ENCODE measurements at regions not wholly inside any gene's neighbourhood (a gene's known extent, or its start where the extent isn't known, plus 50 kb on each side); places are given as distances from the start of the nearest gene placed in this dataset.

GRCh38 chr12:76692846-76693245, 71.1 kb upstream of the ZDHHC17 start:
- Histone ChIP-seq H3K27ac (ENCODE audit: low read depth, low read length, poor library complexity, severe bottlenecking) (peak overlapping the region; percentile 75), H3K4me1 (ENCODE audit: insufficient read depth, low read length, poor library complexity, severe bottlenecking) (peaks cover 65% of the 10 kb centered on the region), H3K4me3 (ENCODE audit: low read depth, low read length, poor library complexity, severe bottlenecking) (no peak overlapping the region), H3K36me3 (ENCODE audit: insufficient read depth, low read length, poor library complexity, severe bottlenecking) (no peaks in the 10 kb centered on the region), H3K27me3 (replicated peaks; ENCODE audit: insufficient read depth, low read depth, low read length, poor library complexity) (no peaks in the 10 kb centered on the region), H3K9me3 (ENCODE audit: low read depth, low read length, poor library complexity, severe bottlenecking) (no peaks in the 10 kb centered on the region)
- TF ChIP-seq EZH2 (IDR thresholded peaks at IDR 0.05; ENCODE audit: borderline replicate concordance, low read depth, low read length, poor library complexity, severe bottlenecking) = no peak
- no peak for TF ChIP-seq CTCF (conservative IDR thresholded peaks at IDR 0.05; ENCODE audit: low read depth, low read length)
- intact Hi-C loops (cut with micrococcal nuclease; ENCODE audit: unreplicated experiment) = no loop called here
- no peak for DNase-seq (ENCODE audit: low spot score)
- BruUV-seq (replicated peaks) = no TSS peak
- ChIA-PET POLR2A (ENCODE audit: low non-redundant PET) (no interaction called here), CTCF (no interaction called here)

GRCh38 chr12:76694369-76694768, 69.5 kb upstream of the ZDHHC17 start:
- no TSS peak for BruUV-seq (replicated peaks)
- ChIA-PET POLR2A (ENCODE audit: low non-redundant PET) (no interaction called here), CTCF (no interaction called here)
- Histone ChIP-seq H3K4me1 (ENCODE audit: insufficient read depth, low read length, poor library complexity, severe bottlenecking) (peaks cover 55% of the 10 kb centered on the region), H3K27ac (ENCODE audit: low read depth, low read length, poor library complexity, severe bottlenecking) (no peak overlapping the region), H3K9me3 (ENCODE audit: low read depth, low read length, poor library complexity, severe bottlenecking) (no peaks in the 10 kb centered on the region), H3K4me3 (ENCODE audit: low read depth, low read length, poor library complexity, severe bottlenecking) (no peak overlapping the region), H3K27me3 (replicated peaks; ENCODE audit: insufficient read depth, low read depth, low read length, poor library complexity) (no peaks in the 10 kb centered on the region), H3K36me3 (ENCODE audit: insufficient read depth, low read length, poor library complexity, severe bottlenecking) (no peaks in the 10 kb centered on the region)
- no peak for TF ChIP-seq EZH2 (IDR thresholded peaks at IDR 0.05; ENCODE audit: borderline replicate concordance, low read depth, low read length, poor library complexity, severe bottlenecking)
- no peak for TF ChIP-seq CTCF (conservative IDR thresholded peaks at IDR 0.05; ENCODE audit: low read depth, low read length)
- intact Hi-C loops (cut with micrococcal nuclease; ENCODE audit: unreplicated experiment) = no loop called here
- DNase-seq (ENCODE audit: low spot score) = no peak

- no peak for DNase-seq (ENCODE audit: low spot score)
- no TSS peak for BruUV-seq (replicated peaks)
- CTCF ChIA-PET = no interaction called here
- Histone ChIP-seq H3K4me1 (ENCODE audit: insufficient read depth, low read length, poor library complexity, severe bottlenecking) (peaks cover 45% of the 10 kb centered on the region), H3K27ac (ENCODE audit: low read depth, low read length, poor library complexity, severe bottlenecking) (no peak overlapping the region), H3K9me3 (ENCODE audit: low read depth, low read length, poor library complexity, severe bottlenecking) (no peaks in the 10 kb centered on the region), H3K4me3 (ENCODE audit: low read depth, low read length, poor library complexity, severe bottlenecking) (no peak overlapping the region), H3K27me3 (replicated peaks; ENCODE audit: insufficient read depth, low read depth, low read length, poor library complexity) (no peaks in the 10 kb centered on the region), H3K36me3 (ENCODE audit: insufficient read depth, low read length, poor library complexity, severe bottlenecking) (no peaks in the 10 kb centered on the region)
- TF ChIP-seq EZH2 (IDR thresholded peaks at IDR 0.05; ENCODE audit: borderline replicate concordance, low read depth, low read length, poor library complexity, severe bottlenecking) (no peak), CTCF (conservative IDR thresholded peaks at IDR 0.05; ENCODE audit: low read depth, low read length) (no peak)
- POLR2A ChIA-PET (ENCODE audit: low non-redundant PET) = interaction anchor here (0.6 kb wide), 1 partner anchor 1344 kb away, joined by 3 read pairs; no protein-coding TSS in a partner anchor
- intact Hi-C loops (cut with micrococcal nuclease; ENCODE audit: unreplicated experiment) = no loop called here
These were observed 67.7 kb upstream of the ZDHHC17 start for GRCh38 chr12:76696186-76696585.

Data from A673 (cell line).